ENCODE measurements at regions not wholly inside any gene's neighbourhood (a gene's known extent, or its start where the extent isn't known, plus 50 kb on each side); places are given as distances from the start of the nearest gene placed in this dataset.
"Not testable (repeated sequence)": the region's sequence is repeated elsewhere in the genome, so short reads cannot be mapped to it uniquely, and the experiment has no call there.

- intact Hi-C loops (cut with micrococcal nuclease); H3K4me2 ChIP-seq (ENCODE audit: insufficient read depth, low read length); H3K9me1 ChIP-seq (replicated peaks; ENCODE audit: control insufficient read depth, extremely low read depth, insufficient read depth, low read length); H3K27me3 ChIP-seq (ENCODE audit: control insufficient read depth in 2 of 2, insufficient read depth in 2 of 2, low read length in 2 of 2); H3K79me2 ChIP-seq (ENCODE audit: control insufficient read depth, insufficient read depth, low read length); H3K27ac ChIP-seq (ENCODE audit: insufficient read depth, low read depth, low read length); H3K36me3 ChIP-seq (ENCODE audit: control insufficient read depth in 2 of 2, extremely low read depth in 1 of 2, insufficient read depth in 2 of 2, low read length in 2 of 2); H3K9ac ChIP-seq (replicated peaks; ENCODE audit: extremely low read depth, insufficient read depth, low read length); BruUV-seq (replicated peaks); FAIRE-seq; H4K20me1 ChIP-seq (replicated peaks; ENCODE audit: control insufficient read depth, extremely low read depth, insufficient read depth, low read length); POLR2A ChIA-PET; CTCF ChIA-PET; H2AFZ ChIP-seq (ENCODE audit: low read depth, low read length); H3K9me3 ChIP-seq (replicated peaks; ENCODE audit: control insufficient read depth, insufficient read depth, low read length); DNase-seq (ENCODE audit: low read depth, low spot score); dilution Hi-C loops (cut with MboI; ENCODE audit: extremely low pct_ligation_motif_present, low sequenced_read_pairs); H3K4me1 ChIP-seq (ENCODE audit: control insufficient read depth, extremely low read depth, insufficient read depth, low read length); H3K4me3 ChIP-seq (replicated peaks in 1 of 3; ENCODE audit: insufficient read depth in 1 of 3, low read depth in 1 of 3, low read length in 3 of 3): not testable (repeated sequence)
Observed at GRCh38 chr10:46156866-46157265, 110.8 kb upstream of the MSMB start.

GRCh38 chr10:46169736-46170135 is 117.1 kb upstream of the ANTXRL start:
- ChIA-PET POLR2A (no interaction called here), CTCF (no interaction called here)
- H3K79me2 ChIP-seq (ENCODE audit: control insufficient read depth, insufficient read depth, low read length): no peaks in the 10 kb centered on the region
- no peaks in the 10 kb centered on the region for H3K9me3 ChIP-seq (replicated peaks; ENCODE audit: control insufficient read depth, insufficient read depth, low read length)
- H3K9ac ChIP-seq (replicated peaks; ENCODE audit: extremely low read depth, insufficient read depth, low read length): no peak overlapping the region
- DNase-seq (ENCODE audit: low read depth, low spot score) (no peak), FAIRE-seq (no peak)
- intact Hi-C loops (cut with micrococcal nuclease) (no loop called here), dilution Hi-C loops (cut with MboI; ENCODE audit: extremely low pct_ligation_motif_present, low sequenced_read_pairs) (no loop called here)
- H3K4me1 ChIP-seq (ENCODE audit: control insufficient read depth, extremely low read depth, insufficient read depth, low read length): no peaks in the 10 kb centered on the region
- H3K36me3 ChIP-seq (ENCODE audit: control insufficient read depth in 2 of 2, extremely low read depth in 1 of 2, insufficient read depth in 2 of 2, low read length in 2 of 2): no peaks in the 10 kb centered on the region
- peaks cover 2% of the 10 kb centered on the region for H3K9me1 ChIP-seq (replicated peaks; ENCODE audit: control insufficient read depth, extremely low read depth, insufficient read depth, low read length)
- no peak overlapping the region for H3K4me3 ChIP-seq (replicated peaks in 1 of 3; ENCODE audit: insufficient read depth in 1 of 3, low read depth in 1 of 3, low read length in 3 of 3)
- TF ChIP-seq JUN (IDR thresholded peaks at IDR 0.05; ENCODE audit: borderline replicate concordance, insufficient read depth, insufficient read length, low read depth) (no peak), POLR2AphosphoS5 (IDR thresholded peaks at IDR 0.05; ENCODE audit: insufficient read depth, low read depth, low read length) (no peak), MYC (IDR thresholded peaks at IDR 0.05; ENCODE audit: low read depth, low read length) (no peak), GATA2 (IDR thresholded peaks at IDR 0.05; ENCODE audit: insufficient read depth, insufficient read length, low read depth, low read length) (no peak), EZH2 (IDR thresholded peaks at IDR 0.05; ENCODE audit: borderline replicate concordance, low read depth, low read length, severe bottlenecking) (no peak), CTCF (IDR thresholded peaks at IDR 0.05; ENCODE audit: extremely low read depth in 1 of 2, insufficient read depth in 1 of 2, low read depth in 1 of 2, low read length in 2 of 2) (no peak), MAX (IDR thresholded peaks at IDR 0.05; ENCODE audit: insufficient read depth, insufficient read length) (no peak), POLR2A (IDR thresholded peaks at IDR 0.05; ENCODE audit: low read depth, low read length) (no peak), FOS (IDR thresholded peaks at IDR 0.05; ENCODE audit: borderline replicate concordance, insufficient read depth, low read length) (no peak)
- no peaks in the 10 kb centered on the region for H4K20me1 ChIP-seq (replicated peaks; ENCODE audit: control insufficient read depth, extremely low read depth, insufficient read depth, low read length)
- no peak overlapping the region for H3K4me2 ChIP-seq (ENCODE audit: insufficient read depth, low read length)
- H2AFZ ChIP-seq (ENCODE audit: low read depth, low read length): no peak overlapping the region
- H3K27me3 ChIP-seq (ENCODE audit: control insufficient read depth in 2 of 2, insufficient read depth in 2 of 2, low read length in 2 of 2): peaks cover 0 to 2% of the 10 kb centered on the region in 2 experiments
- BruUV-seq (replicated peaks): no TSS peak
- no peak overlapping the region for H3K27ac ChIP-seq (ENCODE audit: insufficient read depth, low read depth, low read length)

Measured in endothelial cell of umbilical vein (primary cell).